Cardiac fibroblast (primary cell): ENCODE measurements at regions not wholly inside any gene's neighbourhood (a gene's known extent, or its start where the extent isn't known, plus 50 kb on each side); places are given as distances from the start of the nearest gene placed in this dataset.

ENCODE experiments used
- DNase-seq, 2 donors: peaks; one replicate each; pipeline versions ENCODE4 v3.0.0 to v3.0.0-alpha.2; 2010; ENCODE audit warnings: low read depth in 2 of 2
- H3K4me3 ChIP-seq, 2 donors: replicated peaks in 1 of 2; 1 replicate in 1 of 2; 2 replicates in 1 of 2; pipeline ENCODE4 v1.5.1; 2011; ENCODE audit warnings: low read depth in 2 of 2, low read length in 2 of 2, mild to moderate bottlenecking in 2 of 2, moderate library complexity in 1 of 2
- CTCF ChIP-seq: IDR thresholded peaks from one replicate; pipeline ENCODE4 v1.5.1; 2011; ENCODE audit warnings: low read depth, mild to moderate bottlenecking, low read length, inconsistent platforms

DNA sequence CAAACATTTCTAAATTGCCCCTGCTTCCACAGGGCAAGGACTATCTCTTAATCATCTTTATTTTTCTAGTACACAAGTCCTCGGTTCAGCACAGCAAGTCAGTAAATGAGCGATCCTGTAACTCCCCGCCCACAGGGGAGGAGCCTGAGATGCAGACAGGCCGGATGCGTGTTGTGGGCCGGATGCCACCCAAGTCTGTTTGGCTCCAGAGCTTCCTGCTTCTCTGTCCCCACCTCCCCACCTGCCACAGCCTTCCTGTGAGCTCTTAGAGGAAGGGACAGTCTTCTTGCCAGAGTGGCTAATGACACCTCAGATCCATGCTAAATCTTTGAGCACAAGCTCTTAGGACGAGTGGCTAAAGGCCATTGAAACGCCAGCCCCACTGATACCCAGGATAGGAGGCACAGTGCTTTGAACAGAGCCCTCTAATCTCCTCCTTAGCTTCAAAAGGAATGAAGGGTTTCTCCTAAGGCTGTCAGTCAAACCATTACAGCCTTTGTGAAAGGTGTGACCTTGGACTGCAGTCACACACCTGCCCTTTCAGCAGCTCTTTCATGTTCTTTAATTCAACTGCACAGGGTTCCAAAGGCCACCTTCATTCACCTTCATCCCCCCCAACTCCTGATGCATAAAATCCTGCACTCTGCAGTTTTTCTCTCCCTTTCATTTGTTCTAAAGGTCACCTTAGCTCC is 264.3 kb downstream of the TFAP2C start:
- no peak for DNase-seq
- no peak for TF ChIP-seq CTCF

GRCh38 chr20:56896447-56896846 is 267.3 kb downstream of the TFAP2C start:
- H3K4me3 ChIP-seq: no peak overlapping the region
- DNase-seq: no peak
- no peak for TF ChIP-seq CTCF

More for the DNA sequence above, 264.3 kb downstream of the TFAP2C start:
- no peak overlapping the region for H3K4me3 ChIP-seq

DNA sequence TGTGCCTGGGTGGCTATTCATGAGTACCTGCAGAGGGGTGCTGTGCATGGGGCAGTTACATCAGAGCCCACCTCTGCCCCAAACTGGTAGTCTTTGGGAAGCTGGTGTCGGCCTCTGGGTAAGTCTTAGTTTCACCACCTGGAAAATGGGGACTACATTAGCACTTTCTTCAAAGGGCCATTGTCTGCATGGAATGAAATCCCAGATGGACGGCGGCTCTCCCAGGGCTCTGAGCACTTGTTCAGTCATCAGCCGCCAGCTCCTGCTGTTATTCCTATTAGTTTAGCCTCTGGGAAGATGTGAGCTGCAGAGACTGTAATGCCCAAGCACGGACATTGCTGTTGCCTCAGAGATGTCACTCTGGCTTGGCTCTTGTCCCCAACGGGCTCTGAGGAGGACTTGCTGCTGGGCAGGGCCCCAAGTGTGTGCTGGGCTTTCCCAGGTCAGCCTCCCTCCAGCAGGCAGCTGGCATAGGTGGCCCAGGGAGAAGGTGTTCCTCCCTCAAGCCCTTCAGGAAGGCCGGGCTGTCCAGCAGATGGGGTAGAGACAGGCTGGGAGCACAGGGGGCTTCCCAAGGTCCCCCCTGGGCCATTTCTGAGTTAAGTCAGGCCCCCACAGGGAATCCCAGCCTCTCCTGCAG is 268.3 kb downstream of the TFAP2C start:
- no peak for DNase-seq
- no peak for TF ChIP-seq CTCF
- no peak overlapping the region for H3K4me3 ChIP-seq

GRCh38 chr20:56897958-56898349 is 268.8 kb downstream of the TFAP2C start:
- DNase-seq: no peak
- no peak for TF ChIP-seq CTCF
- no peak overlapping the region for H3K4me3 ChIP-seq

GRCh38 chr20:56899506-56899905 is 270.4 kb downstream of the TFAP2C start:
- no peak for TF ChIP-seq CTCF
- DNase-seq: no peak
- H3K4me3 ChIP-seq: no peak overlapping the region

DNA sequence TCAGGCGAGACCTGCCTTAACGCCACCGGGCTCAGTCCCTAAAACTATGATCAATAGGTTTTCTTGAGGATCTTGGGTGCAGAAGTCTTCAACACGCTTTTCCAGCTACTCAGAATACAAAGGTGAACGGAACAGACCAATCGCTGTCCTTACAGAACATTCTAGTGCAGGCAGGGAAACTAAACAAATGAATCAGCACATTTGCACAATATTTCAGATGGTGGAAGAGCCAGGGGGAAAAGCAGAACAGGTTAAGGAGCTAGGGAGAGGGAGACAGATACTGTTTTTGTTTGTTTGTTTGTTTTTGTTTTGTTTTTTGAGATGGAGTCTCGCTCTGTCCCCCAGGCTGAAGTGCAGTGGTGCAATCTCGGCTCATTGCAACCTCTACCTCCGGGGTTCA is 271.1 kb downstream of the TFAP2C start:
- no peak for DNase-seq
- no peak for TF ChIP-seq CTCF
- no peak overlapping the region for H3K4me3 ChIP-seq
